ENCODE measurements at regions not wholly inside any gene's neighbourhood (a gene's known extent, or its start where the extent isn't known, plus 50 kb on each side); places are given as distances from the start of the nearest gene placed in this dataset.

- ATAC-seq: no peak
- DNase-seq: no peak
These were observed 208.7 kb downstream of the MED10 start for GRCh38 chr5:6169660-6170059.

DNA sequence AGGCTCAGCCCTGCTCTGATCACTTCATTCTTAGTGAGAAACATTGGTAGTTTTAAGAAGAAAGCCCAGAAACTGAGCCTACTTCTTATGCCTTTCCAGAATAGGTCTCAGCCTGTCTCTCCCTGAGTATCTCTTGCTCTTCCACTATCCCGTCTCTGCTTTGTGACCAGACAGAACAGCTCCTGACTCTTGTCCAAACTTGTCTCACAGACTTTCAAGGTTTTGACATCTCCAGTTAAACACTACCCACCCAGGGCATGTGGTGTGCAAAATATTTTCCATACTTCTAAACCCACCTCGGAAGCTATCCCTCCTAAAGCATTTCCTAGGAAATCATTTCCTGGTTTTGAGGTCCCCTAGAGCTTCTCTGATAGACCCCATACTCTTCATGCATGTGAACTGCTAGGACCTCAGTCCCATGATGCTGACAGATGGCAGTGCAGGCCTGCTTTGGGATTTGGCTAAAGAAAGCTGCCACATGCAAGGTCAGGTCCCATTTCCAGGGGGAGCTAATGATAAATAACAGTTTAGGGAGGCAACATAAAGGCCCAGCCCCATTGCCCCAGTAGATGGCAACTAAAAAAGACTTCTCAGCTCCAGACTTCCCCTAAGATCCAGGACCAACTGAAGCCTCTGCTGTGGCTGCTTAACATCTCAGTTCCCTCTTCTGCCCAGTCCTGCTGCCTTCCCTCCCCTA lies 211.5 kb downstream of the MED10 start:
- ATAC-seq (no peak), DNase-seq (no peak)

DNA sequence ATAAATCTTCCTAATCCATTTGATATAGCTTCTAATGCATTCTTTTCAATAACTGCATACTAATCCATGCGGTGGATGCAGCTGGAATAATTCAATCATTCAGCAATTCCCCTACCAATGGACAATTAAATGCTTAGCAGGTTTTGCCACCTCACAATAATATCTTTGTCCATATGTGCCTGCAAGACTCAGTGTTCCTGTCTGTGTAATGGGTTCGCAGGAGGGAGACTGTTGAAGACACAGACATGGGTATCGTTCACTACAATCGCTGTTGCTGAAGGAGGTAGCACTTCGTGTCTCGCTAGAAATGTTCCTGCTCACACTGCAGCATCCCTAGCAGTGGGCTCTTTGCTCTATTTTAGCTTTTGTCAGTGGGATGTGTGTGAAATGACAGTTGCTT lies 214.4 kb downstream of the MED10 start:
- no peak for ATAC-seq
- DNase-seq: no peak

- DNase-seq: no peak
- ATAC-seq: no peak
These were observed 216.2 kb downstream of the MED10 start for GRCh38 chr5:6162175-6162574.

GRCh38 chr5:6161257-6161656 lies 217.1 kb downstream of the MED10 start:
- no peak for DNase-seq
- ATAC-seq: no peak

- DNase-seq (no peak), ATAC-seq (no peak)
These were observed 218.4 kb downstream of the MED10 start for GRCh38 chr5:6159832-6160430.

DNA sequence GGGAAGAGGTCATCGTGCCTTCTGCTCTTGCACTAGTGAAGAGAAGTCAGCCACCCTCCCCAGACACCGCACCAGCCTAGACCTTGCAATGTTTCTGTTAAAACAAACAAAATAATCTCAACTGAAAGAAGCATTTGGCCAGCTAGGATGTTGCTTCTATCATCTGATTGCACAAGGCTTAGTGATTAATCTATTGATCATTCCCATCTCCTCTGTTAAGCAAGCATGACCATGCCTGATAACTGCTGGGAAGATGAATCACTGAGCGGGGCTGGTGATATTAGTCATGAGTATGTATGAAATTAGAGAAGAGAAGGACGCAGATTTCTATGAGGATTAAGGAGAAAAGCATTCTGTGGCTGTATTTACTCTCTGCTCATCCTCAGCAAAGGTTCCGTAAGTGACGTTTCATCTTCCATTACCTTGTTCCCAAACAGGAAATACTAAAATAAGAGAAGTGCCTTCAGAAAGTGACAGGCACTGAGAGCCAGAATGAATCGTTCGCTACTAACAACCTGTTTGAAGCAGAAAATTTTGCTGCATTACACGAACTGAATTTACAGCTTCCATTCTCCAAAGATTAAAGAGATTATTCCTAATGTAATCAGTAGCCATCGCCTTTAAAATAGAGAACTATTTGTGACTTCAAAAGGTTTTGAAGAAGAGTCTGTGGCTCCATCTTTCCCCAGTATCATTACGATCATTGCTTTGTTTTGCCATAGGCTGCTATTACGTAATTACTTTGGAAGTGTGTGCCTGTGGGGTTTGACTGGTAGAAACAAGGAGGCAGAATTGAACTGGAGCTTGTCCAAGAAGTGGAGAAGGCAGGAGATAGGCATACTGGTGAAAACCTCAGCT lies 219.1 kb downstream of the MED10 start:
- DNase-seq (no peak), ATAC-seq (no peak)

DNA sequence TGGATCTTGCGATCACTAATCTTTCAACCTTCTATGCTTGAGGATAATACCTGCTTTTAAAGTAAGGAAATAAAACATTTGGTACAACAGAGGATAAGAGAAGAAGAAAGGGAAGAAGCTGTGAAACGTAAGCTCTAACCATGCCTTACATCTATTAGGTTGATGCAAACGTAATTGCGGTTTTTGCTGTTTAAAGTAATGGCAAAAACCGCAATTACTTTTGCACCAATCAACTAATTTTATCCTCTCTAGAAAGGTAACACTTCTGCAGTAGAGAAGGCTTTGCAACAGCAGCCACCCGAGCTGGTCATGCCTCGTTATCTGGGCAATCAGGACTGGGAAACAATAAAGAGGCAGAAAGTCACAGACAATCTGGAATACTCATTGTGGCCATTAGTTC lies 224.1 kb downstream of the MED10 start:
- ATAC-seq (no peak), DNase-seq (no peak)

DNA sequence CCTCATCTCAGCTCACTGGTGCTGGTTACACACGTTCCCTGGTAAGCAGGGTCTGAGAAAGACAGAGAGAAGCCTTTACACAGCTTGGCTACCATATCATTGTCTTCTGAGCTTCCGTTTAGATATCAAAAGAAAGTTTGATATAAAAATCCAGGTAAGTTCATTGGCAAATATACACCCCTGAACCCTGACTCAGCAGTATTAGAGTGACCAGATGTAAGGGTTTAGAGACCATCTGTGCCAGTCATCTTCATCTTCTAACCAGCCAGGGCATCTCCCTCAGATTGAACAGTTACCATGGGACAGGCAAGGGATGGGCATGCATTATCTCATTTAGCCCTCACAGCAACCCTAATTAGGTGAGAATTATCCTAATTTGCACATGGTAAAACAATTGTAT lies 232.1 kb downstream of the MED10 start:
- no peak for ATAC-seq
- no peak for DNase-seq

GRCh38 chr5:6145616-6146237 lies 232.6 kb downstream of the MED10 start:
- ATAC-seq: no peak
- DNase-seq: no peak

DNA sequence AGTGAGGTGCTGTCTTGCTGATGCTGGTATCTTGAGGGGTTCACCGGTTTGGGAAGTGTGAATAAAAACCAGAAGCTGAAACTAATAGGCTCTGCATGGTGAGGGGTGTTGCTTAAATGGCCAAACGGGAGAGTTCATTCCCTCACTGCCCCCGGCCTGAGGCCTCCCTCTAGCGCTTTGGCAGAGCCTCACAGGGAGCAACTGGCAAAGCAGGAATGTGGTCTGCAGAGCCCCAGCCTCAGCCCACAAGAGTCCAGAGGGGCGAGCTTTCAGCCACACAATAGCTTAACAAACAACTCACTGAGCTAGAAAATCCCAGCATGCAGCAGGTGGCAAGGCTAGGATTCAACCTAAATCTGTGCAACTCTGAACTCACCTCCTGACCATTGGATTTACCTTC lies 234.8 kb downstream of the MED10 start:
- ATAC-seq: no peak
- DNase-seq: no peak

DNA sequence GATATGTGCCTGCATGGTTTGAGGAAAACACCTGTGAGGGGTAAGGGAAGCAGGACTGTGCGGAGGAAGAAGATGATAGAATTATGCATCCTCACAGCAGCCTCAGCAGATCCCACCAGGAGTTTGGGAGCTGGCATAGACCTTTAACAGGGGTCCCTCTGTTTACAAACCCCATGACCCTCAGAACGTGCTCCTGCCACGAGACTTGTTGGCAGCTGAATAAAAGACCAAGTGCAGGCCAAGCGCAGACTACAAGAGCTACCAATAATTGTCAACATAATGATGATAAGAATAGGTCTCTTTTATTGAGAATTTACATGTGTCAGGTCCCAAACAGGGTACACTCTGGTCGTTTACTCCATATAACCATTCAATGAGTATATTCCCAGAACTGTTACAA lies 236.0 kb downstream of the MED10 start:
- ATAC-seq (no peak), DNase-seq (no peak)

DNA sequence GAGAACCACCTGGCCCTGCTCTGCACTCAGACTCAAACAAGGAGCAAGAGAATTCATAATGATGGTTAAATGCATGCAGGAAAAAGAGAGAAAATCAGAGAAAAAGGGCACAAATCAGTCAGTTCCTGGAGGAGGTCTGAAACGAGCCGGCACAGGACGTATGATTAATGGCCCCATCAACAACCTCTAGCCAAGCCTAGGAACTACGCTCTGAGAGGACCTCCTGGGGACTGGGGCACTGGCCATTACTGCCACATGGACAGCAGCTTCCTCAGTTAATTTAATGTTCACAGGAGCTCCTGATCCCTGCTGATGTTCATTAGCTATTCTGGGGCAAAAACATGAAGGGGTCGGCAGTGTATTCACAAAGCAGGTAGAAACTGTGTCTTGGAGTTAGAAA lies 238.1 kb downstream of the MED10 start:
- ATAC-seq: no peak
- DNase-seq: no peak

- ATAC-seq: no peak
These were observed 242.4 kb downstream of the MED10 start for GRCh38 chr5:6135977-6136376.

DNA sequence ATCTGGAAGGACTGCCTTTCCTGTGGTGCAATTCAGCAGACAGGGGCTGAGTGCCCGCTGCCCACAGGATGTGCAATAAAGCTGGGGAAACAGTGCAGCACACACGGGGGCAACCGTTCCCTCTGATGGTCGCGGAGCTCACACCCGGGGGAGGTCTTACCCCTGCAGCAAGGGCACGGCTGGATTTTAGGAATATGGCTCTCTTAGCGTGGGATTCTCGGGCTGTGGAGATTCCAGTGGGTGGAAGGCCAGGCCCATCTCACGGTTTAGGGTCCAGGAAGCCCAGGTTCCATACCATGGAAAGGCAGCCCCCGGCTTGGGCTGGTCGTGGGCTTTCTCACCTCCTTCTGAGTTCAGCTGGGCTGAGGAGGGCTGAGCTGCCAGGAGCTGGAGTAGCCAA lies 244.1 kb downstream of the MED10 start:
- no peak for ATAC-seq
- DNase-seq: no peak

More at GRCh38 chr5:6135977-6136376, 242.4 kb downstream of the MED10 start:
- no peak for DNase-seq

GRCh38 chr5:6125781-6126180 lies 252.6 kb downstream of the MED10 start:
- ATAC-seq: no peak
- DNase-seq: no peak

DNA sequence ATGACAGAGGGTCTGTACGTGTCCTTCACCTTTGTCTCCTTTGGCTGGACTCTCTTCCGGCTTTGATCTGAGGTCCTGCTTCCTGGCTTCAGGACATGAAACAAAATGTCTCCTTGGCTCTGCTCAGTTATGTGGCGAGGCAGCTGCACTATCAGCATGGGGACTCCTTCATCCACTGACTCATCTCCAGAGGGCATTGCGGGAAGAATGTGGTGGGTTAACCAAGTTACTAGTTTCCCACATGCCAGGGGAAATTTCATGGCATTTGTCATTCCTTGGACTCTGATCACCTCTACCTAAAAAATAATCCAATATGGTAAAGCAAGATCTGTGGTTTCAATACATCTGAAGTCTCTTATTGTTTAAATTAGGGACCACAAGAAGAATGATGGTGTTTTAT lies 259.7 kb downstream of the MED10 start:
- ATAC-seq (no peak), DNase-seq (no peak)

DNA sequence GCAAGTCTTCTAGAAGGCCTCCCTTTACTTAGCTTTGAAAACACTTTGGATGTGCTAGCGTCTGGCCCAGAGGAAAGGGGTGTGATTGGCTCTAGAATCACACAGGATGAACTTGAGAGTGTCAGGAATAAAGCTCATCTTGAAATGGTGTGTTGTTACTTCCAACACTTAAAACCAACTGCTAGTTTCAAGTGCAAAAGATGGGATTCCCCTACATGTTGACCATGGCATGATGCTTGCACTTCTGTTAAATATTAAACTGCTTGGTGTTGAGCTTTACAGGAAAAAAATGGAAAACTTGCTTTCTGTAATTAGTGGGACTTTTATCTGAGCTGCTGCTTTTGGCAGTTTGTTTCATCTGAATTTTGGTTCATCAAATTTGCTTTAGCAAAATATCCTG lies 261.1 kb downstream of the MED10 start:
- no peak for DNase-seq
- no peak for ATAC-seq

DNA sequence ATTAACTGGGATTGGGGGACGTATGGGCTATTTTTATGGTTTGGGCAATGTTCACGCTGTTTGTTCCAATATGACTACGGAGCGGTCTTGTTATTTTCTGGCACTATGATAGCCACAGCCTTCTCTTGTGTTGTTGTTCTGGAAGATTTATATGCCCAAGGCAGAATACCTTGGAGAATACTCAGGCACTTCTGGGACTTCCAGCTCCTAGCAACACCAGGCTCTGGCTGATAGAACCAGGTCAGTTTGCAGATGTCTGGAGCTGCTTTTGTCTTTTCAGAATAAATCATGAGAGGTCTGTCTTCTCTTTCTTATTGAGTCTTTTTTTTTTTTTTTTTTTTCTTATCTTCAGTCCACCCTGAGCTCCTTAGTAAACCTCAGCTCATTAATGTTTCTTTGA lies 262.5 kb downstream of the MED10 start:
- ATAC-seq: no peak
- DNase-seq: no peak

- no peak for DNase-seq
- ATAC-seq: no peak
These were observed 265.8 kb downstream of the MED10 start for GRCh38 chr5:6112538-6112937.

- DNase-seq: no peak
- ATAC-seq: no peak
These were observed 266.2 kb downstream of the MED10 start for GRCh38 chr5:6112125-6112524.

GRCh38 chr5:6111131-6111530 lies 267.2 kb downstream of the MED10 start:
- ATAC-seq: no peak
- no peak for DNase-seq

- DNase-seq (no peak), ATAC-seq (no peak)
These were observed 267.8 kb downstream of the MED10 start for GRCh38 chr5:6110441-6111005.

Measured in stimulated activated naive CD8-positive, alpha-beta T cell treated with anti-CD3 and anti-CD28 coated beads, Interleukin-15, Interleukin-2, amounts not matched to agents 100 U/mL and 50 U/mL, for 24 hours (primary cell).